Stimulated activated effector memory CD8-positive, alpha-beta T cell treated with anti-CD3 and anti-CD28 coated beads, Interleukin-12 subunit alpha, Interleukin-12 subunit beta, amount 100 ng/mL, for 72 hours (primary cell): ENCODE measurements at regions not wholly inside any gene's neighbourhood (a gene's known extent, or its start where the extent isn't known, plus 50 kb on each side); places are given as distances from the start of the nearest gene placed in this dataset.
"Not testable (repeated sequence)": the region's sequence is repeated elsewhere in the genome, so short reads cannot be mapped to it uniquely, and the experiment has no call there.

Experiments used
- ATAC-seq: fragments of 150-1000 bp; cut with Tn5 transposase; 2 replicates; pipeline ENCODE4 v1.10.0; 2021
- DNase-seq, 2 donors: peaks; one replicate each; pipeline ENCODE4 v3.0.0; 2021 to 2022; ENCODE audit warnings: low spot score in 2 of 2
- H3K27ac Mint-ChIP-seq: one replicate; pipeline ENCODE4 v1.8.0; 2022; ENCODE audit warnings: mild to moderate bottlenecking, mixed read lengths
- H3K36me3 Mint-ChIP-seq: one replicate; pipeline ENCODE4 v1.8.0; 2022; ENCODE audit warnings: mild to moderate bottlenecking, mixed read lengths
- H3K4me1 Mint-ChIP-seq: one replicate; pipeline ENCODE4 v1.8.0; 2022; ENCODE audit warnings: mixed read lengths
- H3K4me3 Mint-ChIP-seq: one replicate; pipeline ENCODE4 v1.8.0; 2022; ENCODE audit warnings: mild to moderate bottlenecking, mixed read lengths
- H3K9me3 Mint-ChIP-seq: one replicate; pipeline ENCODE4 v1.8.0; 2022; ENCODE audit warnings: mixed read lengths

- DNase-seq (no peak), ATAC-seq (no peak)
- Mint-ChIP-seq H3K27ac (no peak overlapping the region), H3K9me3 (no peaks in the 10 kb centered on the region), H3K4me1 (no peaks in the 10 kb centered on the region), H3K4me3 (no peak overlapping the region), H3K36me3 (no peaks in the 10 kb centered on the region)
Observed at GRCh38 chr9:36521148-36521547, 51.5 kb upstream of the MELK start.

- Mint-ChIP-seq H3K36me3 (no peaks in the 10 kb centered on the region), H3K4me1 (no peaks in the 10 kb centered on the region), H3K27ac (no peak overlapping the region), H3K9me3 (no peaks in the 10 kb centered on the region), H3K4me3 (no peak overlapping the region)
- ATAC-seq (no peak), DNase-seq (no peak)
Observed at GRCh38 chr9:36517131-36517530, 55.6 kb upstream of the MELK start.

- H3K27ac Mint-ChIP-seq = peak overlapping the region; percentile 6
- H3K36me3 Mint-ChIP-seq = peaks cover 5% of the 10 kb centered on the region
Observed at GRCh38 chr9:36504156-36504555, 68.5 kb upstream of the MELK start.

GRCh38 chr9:36503172-36504088 is 69.3 kb upstream of the MELK start:
- H3K36me3 Mint-ChIP-seq = peaks cover 5% of the 10 kb centered on the region
- ATAC-seq = peak; percentile 31
- no peaks in the 10 kb centered on the region for H3K9me3 Mint-ChIP-seq
- DNase-seq = no peak
- H3K4me1 Mint-ChIP-seq = peaks cover 12% of the 10 kb centered on the region
- peak overlapping the region; percentile 6 for H3K27ac Mint-ChIP-seq
- no peak overlapping the region for H3K4me3 Mint-ChIP-seq

More at GRCh38 chr9:36504156-36504555, 68.5 kb upstream of the MELK start:
- ATAC-seq (no peak), DNase-seq (no peak)
- Mint-ChIP-seq H3K4me3 (no peak overlapping the region), H3K9me3 (no peaks in the 10 kb centered on the region), H3K4me1 (peaks cover 12% of the 10 kb centered on the region)

GRCh38 chr9:36501727-36502126 is 71.0 kb upstream of the MELK start:
- ATAC-seq (no peak), DNase-seq (no peak)
- H3K36me3 Mint-ChIP-seq = peaks cover 5% of the 10 kb centered on the region
- H3K9me3 Mint-ChIP-seq = no peaks in the 10 kb centered on the region
- peaks cover 12% of the 10 kb centered on the region for H3K4me1 Mint-ChIP-seq
- H3K27ac Mint-ChIP-seq = no peak overlapping the region
- H3K4me3 Mint-ChIP-seq = no peak overlapping the region

- H3K4me3 Mint-ChIP-seq = not testable (repeated sequence)
Observed at GRCh38 chr9:36500931-36501330, 71.8 kb upstream of the MELK start.

GRCh38 chr9:36499174-36499890 is 73.4 kb upstream of the MELK start:
- ATAC-seq (no peak), DNase-seq (no peak)
- Mint-ChIP-seq H3K27ac (no peak overlapping the region), H3K9me3 (no peaks in the 10 kb centered on the region), H3K4me1 (peaks cover 19% of the 10 kb centered on the region), H3K4me3 (no peak overlapping the region), H3K36me3 (peaks cover 5% of the 10 kb centered on the region)

More at GRCh38 chr9:36500931-36501330, 71.8 kb upstream of the MELK start:
- not testable (repeated sequence) for DNase-seq, H3K27ac Mint-ChIP-seq, H3K36me3 Mint-ChIP-seq, H3K9me3 Mint-ChIP-seq, ATAC-seq
- peaks cover 12% of the 10 kb centered on the region for H3K4me1 Mint-ChIP-seq

- Mint-ChIP-seq H3K4me3 (peak overlapping the region; percentile 65), H3K4me1 (peaks cover 42% of the 10 kb centered on the region), H3K27ac (peak overlapping the region; percentile 80)
- DNase-seq = peak in 1 of 2 donors; percentile 58
- ATAC-seq, H3K36me3 Mint-ChIP-seq, H3K9me3 Mint-ChIP-seq: not testable (repeated sequence)
Observed at GRCh38 chr9:36493564-36493963, 79.1 kb upstream of the MELK start.

- Mint-ChIP-seq H3K36me3 (peaks cover 7% of the 10 kb centered on the region), H3K4me1 (peaks cover 49% of the 10 kb centered on the region), H3K9me3 (no peaks in the 10 kb centered on the region), H3K4me3 (peak overlapping the region; percentile 65), H3K27ac (peak overlapping the region; percentile 80)
- DNase-seq (no peak), ATAC-seq (peak; percentile 52)
Observed at GRCh38 chr9:36492865-36493264, 79.8 kb upstream of the MELK start.

GRCh38 chr9:36489453-36489852 is 83.2 kb upstream of the MELK start:
- Mint-ChIP-seq H3K4me1 (peaks cover 62% of the 10 kb centered on the region), H3K27ac (peak overlapping the region; percentile 98), H3K9me3 (no peaks in the 10 kb centered on the region), H3K4me3 (no peak overlapping the region), H3K36me3 (peaks cover 7% of the 10 kb centered on the region)
- no peak for ATAC-seq
- DNase-seq = no peak

- ATAC-seq = no peak
- Mint-ChIP-seq H3K36me3 (peaks cover 7% of the 10 kb centered on the region), H3K27ac (peak overlapping the region; percentile 98), H3K4me3 (peak overlapping the region; percentile 88), H3K4me1 (peaks cover 62% of the 10 kb centered on the region), H3K9me3 (no peaks in the 10 kb centered on the region)
- no peak for DNase-seq
Observed at GRCh38 chr9:36488389-36488756, 84.3 kb upstream of the MELK start.

GRCh38 chr9:36487482-36488388 is 85.0 kb upstream of the MELK start:
- ATAC-seq (peak; percentile 97), DNase-seq (peak; percentile 78 to 91)
- Mint-ChIP-seq H3K4me1 (peaks cover 59% of the 10 kb centered on the region), H3K9me3 (no peaks in the 10 kb centered on the region), H3K27ac (peak overlapping the region; percentile 98), H3K4me3 (peak overlapping the region; percentile 88), H3K36me3 (peaks cover 7% of the 10 kb centered on the region)

- Mint-ChIP-seq H3K9me3 (no peaks in the 10 kb centered on the region), H3K27ac (peak overlapping the region; percentile 77), H3K4me1 (peaks cover 52% of the 10 kb centered on the region), H3K36me3 (peaks cover 7% of the 10 kb centered on the region), H3K4me3 (peak overlapping the region; percentile 86)
- peak; percentile 48 to 85 for DNase-seq
- peak; percentile 49 for ATAC-seq
Observed at GRCh38 chr9:36486933-36487481, 85.7 kb upstream of the MELK start.

- DNase-seq (no peak), ATAC-seq (no peak)
- Mint-ChIP-seq H3K9me3 (no peaks in the 10 kb centered on the region), H3K4me1 (peaks cover 56% of the 10 kb centered on the region), H3K27ac (peak overlapping the region; percentile 77), H3K36me3 (peaks cover 7% of the 10 kb centered on the region), H3K4me3 (peak overlapping the region; percentile 86)
Observed at GRCh38 chr9:36486329-36486932, 86.3 kb upstream of the MELK start.
